ENCODE measurements at regions not wholly inside any gene's neighbourhood (a gene's known extent, or its start where the extent isn't known, plus 50 kb on each side); places are given as distances from the start of the nearest gene placed in this dataset.

DNA sequence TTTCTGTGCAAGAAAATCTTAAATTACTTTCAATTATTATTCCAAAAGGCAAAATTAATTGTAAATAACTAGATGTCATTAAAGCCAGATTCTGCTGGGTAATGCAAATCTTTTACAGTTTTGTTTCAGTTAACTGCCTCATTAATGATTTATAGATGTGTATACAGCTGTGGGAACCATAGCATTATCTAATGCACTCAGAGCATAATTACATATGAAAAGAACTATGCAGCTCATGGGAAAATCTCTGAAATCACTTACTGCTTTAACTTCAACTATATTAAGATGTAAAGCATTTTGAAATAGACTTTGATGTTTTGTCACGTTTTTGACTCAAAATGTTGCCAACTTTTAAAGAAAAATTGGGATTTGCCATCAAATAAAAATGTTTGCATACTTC lies 630.3 kb upstream of the KLHL4 start:
- Histone ChIP-seq H3K4me3 (replicated peaks; ENCODE audit: low read depth, low read length) (no peak overlapping the region), H3K36me3 (ENCODE audit: control insufficient read depth, insufficient read depth, low read length) (no peaks in the 10 kb centered on the region), H3K27me3 (replicated peaks; ENCODE audit: control insufficient read depth, insufficient read depth, low read length) (no peaks in the 10 kb centered on the region)
- DNase-seq (ENCODE audit: extremely low read depth, insufficient read length): no peak
- TF ChIP-seq, protein P1, sequence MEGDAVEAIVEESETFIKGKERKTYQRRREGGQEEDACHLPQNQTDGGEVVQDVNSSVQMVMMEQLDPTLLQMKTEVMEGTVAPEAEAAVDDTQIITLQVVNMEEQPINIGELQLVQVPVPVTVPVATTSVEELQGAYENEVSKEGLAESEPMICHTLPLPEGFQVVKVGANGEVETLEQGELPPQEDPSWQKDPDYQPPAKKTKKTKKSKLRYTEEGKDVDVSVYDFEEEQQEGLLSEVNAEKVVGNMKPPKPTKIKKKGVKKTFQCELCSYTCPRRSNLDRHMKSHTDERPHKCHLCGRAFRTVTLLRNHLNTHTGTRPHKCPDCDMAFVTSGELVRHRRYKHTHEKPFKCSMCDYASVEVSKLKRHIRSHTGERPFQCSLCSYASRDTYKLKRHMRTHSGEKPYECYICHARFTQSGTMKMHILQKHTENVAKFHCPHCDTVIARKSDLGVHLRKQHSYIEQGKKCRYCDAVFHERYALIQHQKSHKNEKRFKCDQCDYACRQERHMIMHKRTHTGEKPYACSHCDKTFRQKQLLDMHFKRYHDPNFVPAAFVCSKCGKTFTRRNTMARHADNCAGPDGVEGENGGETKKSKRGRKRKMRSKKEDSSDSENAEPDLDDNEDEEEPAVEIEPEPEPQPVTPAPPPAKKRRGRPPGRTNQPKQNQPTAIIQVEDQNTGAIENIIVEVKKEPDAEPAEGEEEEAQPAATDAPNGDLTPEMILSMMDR (IDR thresholded peaks at IDR 0.05; ENCODE audit: insufficient read depth, low read length, poor library complexity, severe bottlenecking): no peak

DNA sequence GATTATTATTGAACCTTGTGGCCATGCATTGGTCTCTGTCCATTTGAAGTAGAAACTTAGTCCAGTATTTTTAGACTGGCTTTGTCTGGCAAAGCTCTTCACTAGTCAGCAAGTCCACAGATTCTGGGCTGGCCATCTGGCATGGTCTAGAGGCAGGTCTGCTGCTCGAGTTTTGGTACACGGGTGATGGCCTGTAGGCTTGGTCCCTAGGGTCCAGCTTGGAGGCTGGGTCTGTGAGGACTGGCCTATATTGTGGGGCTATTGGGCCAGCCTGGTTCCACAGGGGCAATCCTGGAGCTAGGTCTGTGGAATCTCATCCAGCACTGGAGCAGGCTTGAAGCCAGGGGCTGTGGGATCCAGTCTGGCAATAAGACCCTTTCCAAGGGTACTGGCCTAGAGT lies 607.6 kb upstream of the KLHL4 start:
- Histone ChIP-seq H3K4me3 (replicated peaks; ENCODE audit: low read depth, low read length) (no peak overlapping the region), H3K36me3 (ENCODE audit: control insufficient read depth, insufficient read depth, low read length) (no peaks in the 10 kb centered on the region), H3K27me3 (replicated peaks; ENCODE audit: control insufficient read depth, insufficient read depth, low read length) (no peaks in the 10 kb centered on the region)
- TF ChIP-seq, protein P1 (IDR thresholded peaks at IDR 0.05; ENCODE audit: insufficient read depth, low read length, poor library complexity, severe bottlenecking): no peak
- no peak for DNase-seq (ENCODE audit: extremely low read depth, insufficient read length)

DNA sequence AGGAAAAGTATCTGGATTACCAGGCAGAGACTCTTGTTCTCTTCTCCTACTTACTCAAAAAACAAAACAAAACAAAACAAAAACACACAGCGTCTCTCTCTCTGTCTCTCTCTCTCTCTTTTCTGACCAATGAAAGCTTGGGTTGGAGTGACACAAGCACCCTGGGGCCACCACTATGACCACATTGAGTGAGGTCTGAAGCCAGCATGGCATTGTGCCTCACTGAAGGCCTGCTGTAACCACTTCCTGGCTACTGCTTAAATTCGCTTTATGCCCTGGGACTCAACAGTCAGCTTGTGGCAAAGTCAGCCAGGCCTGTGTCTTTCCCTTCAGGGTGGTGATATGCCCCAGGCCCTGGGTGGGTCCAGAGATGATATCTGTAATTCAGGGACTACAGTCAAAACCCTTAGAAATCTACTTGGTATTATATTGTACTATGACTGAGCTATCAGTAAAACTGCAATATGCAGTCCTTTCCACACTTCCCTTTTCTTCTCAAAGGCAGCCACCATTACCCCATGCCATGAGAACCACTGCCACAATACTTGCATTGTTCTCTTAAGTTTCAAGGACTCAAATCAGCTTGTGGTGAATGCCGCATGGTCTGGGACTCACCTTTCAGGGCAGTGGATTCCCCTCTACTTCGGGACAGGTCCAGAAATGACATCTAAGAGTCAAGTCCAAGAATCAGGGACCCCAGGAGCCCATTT lies 606.8 kb upstream of the KLHL4 start:
- TF ChIP-seq, protein P1 (IDR thresholded peaks at IDR 0.05; ENCODE audit: insufficient read depth, low read length, poor library complexity, severe bottlenecking): no peak
- DNase-seq (ENCODE audit: extremely low read depth, insufficient read length): no peak
- Histone ChIP-seq H3K4me3 (replicated peaks; ENCODE audit: low read depth, low read length) (no peak overlapping the region), H3K36me3 (ENCODE audit: control insufficient read depth, insufficient read depth, low read length) (no peaks in the 10 kb centered on the region), H3K27me3 (replicated peaks; ENCODE audit: control insufficient read depth, insufficient read depth, low read length) (no peaks in the 10 kb centered on the region)

DNA sequence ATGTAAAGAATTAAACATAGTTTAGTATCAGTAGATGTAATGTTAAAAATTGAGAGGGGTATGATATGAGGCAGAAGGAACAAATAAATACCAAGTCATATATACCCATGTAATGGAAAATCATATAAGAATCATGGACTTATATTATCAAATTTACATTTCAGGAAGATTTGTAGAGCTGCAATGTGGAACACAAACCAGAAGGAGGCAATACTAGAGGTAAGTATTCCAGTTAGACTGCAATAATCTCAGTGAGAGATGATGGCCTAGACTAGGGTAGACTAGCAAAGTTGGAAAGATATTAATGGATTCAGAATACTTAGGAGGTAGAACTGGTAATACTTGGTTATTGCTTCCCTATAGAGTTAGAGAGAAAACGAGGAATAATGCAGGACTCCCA lies 603.0 kb upstream of the KLHL4 start:
- DNase-seq (ENCODE audit: extremely low read depth, insufficient read length): no peak
- TF ChIP-seq, protein P1 (IDR thresholded peaks at IDR 0.05; ENCODE audit: insufficient read depth, low read length, poor library complexity, severe bottlenecking): no peak
- H3K27me3 ChIP-seq (replicated peaks; ENCODE audit: control insufficient read depth, insufficient read depth, low read length): no peaks in the 10 kb centered on the region
- H3K36me3 ChIP-seq (ENCODE audit: control insufficient read depth, insufficient read depth, low read length): no peaks in the 10 kb centered on the region
- no peak overlapping the region for H3K4me3 ChIP-seq (replicated peaks; ENCODE audit: low read depth, low read length)

DNA sequence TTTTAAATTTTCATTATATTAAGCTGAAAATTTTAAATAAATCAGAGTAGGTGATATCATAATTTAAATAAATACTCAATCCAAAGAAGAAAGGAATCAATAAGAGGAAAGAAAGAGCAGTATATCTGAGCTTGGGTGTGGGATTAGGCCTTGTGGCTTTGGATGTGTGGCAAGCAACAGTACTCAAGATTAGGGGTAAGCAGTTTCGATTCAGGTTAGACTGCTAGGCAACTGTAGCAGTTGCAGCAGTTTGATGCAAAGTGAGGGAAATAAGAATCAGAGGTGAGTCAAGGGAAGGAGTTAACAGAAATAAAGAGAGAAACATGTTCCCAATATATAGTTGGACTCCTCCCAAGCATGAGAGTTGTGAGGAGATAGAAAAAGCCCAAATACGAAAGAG lies 599.6 kb upstream of the KLHL4 start:
- Histone ChIP-seq H3K36me3 (ENCODE audit: control insufficient read depth, insufficient read depth, low read length) (no peaks in the 10 kb centered on the region), H3K4me3 (replicated peaks; ENCODE audit: low read depth, low read length) (no peak overlapping the region), H3K27me3 (replicated peaks; ENCODE audit: control insufficient read depth, insufficient read depth, low read length) (no peaks in the 10 kb centered on the region)
- DNase-seq (ENCODE audit: extremely low read depth, insufficient read length): no peak
- TF ChIP-seq, protein P1 (IDR thresholded peaks at IDR 0.05; ENCODE audit: insufficient read depth, low read length, poor library complexity, severe bottlenecking): no peak

DNA sequence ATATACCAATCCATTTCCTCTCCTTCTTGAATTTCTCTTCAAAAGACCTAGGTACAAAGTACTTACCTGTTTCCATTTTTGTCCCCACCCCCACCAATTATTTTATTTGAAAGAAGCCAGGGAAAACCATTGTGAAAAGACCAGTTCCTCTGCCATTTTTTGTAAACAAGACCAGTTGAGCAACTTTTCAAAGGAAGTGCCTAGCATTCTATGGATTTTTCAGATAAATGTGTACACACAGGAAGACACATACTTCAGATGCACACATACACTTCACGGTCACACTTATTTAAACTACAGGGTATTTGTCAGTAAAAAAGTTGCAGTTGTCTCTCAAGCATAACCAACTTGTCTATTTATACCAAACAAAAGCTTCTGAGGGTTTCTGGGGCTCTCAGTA lies 587.2 kb upstream of the KLHL4 start:
- Histone ChIP-seq H3K4me3 (replicated peaks; ENCODE audit: low read depth, low read length) (no peak overlapping the region), H3K27me3 (replicated peaks; ENCODE audit: control insufficient read depth, insufficient read depth, low read length) (no peaks in the 10 kb centered on the region)
- TF ChIP-seq, protein P1 (IDR thresholded peaks at IDR 0.05; ENCODE audit: insufficient read depth, low read length, poor library complexity, severe bottlenecking): no peak

More for the DNA sequence above, 587.2 kb upstream of the KLHL4 start:
- H3K36me3 ChIP-seq (ENCODE audit: control insufficient read depth, insufficient read depth, low read length): no peaks in the 10 kb centered on the region
- no peak for DNase-seq (ENCODE audit: extremely low read depth, insufficient read length)
